Panc1 (cell line): ENCODE measurements at regions not wholly inside any gene's neighbourhood (a gene's known extent, or its start where the extent isn't known, plus 50 kb on each side); places are given as distances from the start of the nearest gene placed in this dataset.

Experiments
- CTCF ChIP-seq: fragments of 450-650 bp; IDR thresholded peaks from 2 replicates; pipeline ENCODE4 v1.5.1; 2017; ENCODE audit warnings: mild to moderate bottlenecking
- POLR2AphosphoS5 ChIP-seq: IDR thresholded peaks from 2 replicates; pipeline ENCODE4 v1.6.1; 2012; ENCODE audit warnings: mild to moderate bottlenecking, low read depth, low read length, moderate library complexity

DNA sequence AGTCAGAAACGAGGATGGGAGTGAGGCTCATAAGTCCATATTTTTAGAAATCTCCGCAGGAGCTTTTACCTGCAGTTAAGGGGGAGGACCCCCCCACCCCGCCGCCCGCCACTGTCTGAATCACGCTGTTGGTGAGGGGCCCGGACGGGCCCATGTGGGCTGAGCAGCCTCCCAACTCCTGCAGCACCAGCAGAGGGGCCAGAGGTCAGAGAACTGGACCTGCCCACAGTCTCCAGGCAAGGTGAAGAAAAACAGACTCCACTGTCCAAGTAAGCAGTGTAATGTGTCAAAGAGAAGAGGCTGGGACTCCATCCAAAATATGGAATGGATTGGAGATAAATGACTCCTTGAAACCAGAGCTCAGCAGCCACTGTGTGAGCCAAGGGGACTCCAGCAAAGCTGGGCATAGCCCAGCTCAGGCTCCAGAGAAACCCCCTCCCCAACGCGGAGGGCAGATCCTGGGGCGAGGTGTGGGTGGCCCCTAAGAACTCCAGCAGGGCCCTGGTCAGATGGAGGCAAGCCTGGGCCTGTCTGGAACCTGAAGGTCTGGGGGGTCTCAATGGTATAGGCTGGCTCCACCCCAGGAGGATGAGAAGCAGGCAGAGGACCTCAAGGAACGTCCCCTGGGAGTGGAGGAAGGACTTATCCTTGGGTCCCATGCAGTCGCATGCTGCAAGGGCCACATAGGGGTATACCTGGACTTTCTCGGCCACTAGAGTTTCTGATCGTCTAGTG lies 128.5 kb upstream of the TNS3 start:
- TF ChIP-seq CTCF (no peak), POLR2AphosphoS5 (no peak)
